SK-N-SH treated with all-trans-retinoic acid at 6 μM for 48 hours (cell line): ENCODE measurements at regions not wholly inside any gene's neighbourhood (a gene's known extent, or its start where the extent isn't known, plus 50 kb on each side); places are given as distances from the start of the nearest gene placed in this dataset.

ENCODE experiments used
- ARNTL ChIP-seq: fragments of 450-650 bp; formaldehyde crosslinking; IDR thresholded peaks from 2 replicates; pipeline ENCODE4 v1.5.0; 2020; ENCODE audit warnings: low read depth, mild to moderate bottlenecking, moderate library complexity, borderline replicate concordance
- TF ChIP-seq, protein P1 (sequence below): fragments of 250-450 bp; sonication (Bioruptor Pico); IDR thresholded peaks from 2 replicates; pipeline ENCODE4 v1.5.1; 2021; ENCODE audit warnings: mild to moderate bottlenecking, moderate library complexity
- TF ChIP-seq, protein P2 (sequence below): fragments of 250-450 bp; sonication (Bioruptor Pico); IDR thresholded peaks from 2 replicates; pipeline ENCODE4 v1.5.0; 2020; ENCODE audit warnings: mild to moderate bottlenecking, moderate library complexity

DNA sequence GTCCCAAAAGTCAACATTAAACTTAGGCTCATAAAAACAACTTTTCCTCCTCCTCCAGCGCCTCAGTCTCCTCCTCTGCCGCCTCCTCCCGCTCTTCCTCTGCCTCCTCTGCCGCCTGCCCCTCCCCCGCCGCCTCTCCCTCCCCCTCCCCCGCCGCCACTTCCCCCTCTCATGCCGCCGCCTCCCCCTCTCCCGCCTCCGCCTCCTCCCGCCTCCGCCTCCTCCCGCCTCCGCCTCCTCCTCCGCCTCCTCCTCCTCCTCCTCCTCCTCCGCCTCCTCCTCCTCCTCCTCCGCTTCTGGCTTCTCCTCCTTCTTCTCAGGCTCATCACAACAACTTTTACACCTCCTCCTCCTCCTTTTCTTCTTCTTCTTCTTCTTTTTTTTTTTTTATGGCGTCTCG is 599.9 kb downstream of the TMEM182 start:
- TF ChIP-seq, protein P1, sequence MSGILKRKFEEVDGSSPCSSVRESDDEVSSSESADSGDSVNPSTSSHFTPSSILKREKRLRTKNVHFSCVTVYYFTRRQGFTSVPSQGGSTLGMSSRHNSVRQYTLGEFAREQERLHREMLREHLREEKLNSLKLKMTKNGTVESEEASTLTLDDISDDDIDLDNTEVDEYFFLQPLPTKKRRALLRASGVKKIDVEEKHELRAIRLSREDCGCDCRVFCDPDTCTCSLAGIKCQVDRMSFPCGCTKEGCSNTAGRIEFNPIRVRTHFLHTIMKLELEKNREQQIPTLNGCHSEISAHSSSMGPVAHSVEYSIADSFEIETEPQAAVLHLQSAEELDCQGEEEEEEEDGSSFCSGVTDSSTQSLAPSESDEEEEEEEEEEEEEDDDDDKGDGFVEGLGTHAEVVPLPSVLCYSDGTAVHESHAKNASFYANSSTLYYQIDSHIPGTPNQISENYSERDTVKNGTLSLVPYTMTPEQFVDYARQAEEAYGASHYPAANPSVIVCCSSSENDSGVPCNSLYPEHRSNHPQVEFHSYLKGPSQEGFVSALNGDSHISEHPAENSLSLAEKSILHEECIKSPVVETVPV (CRISPR knock-in tag), result no peak
- TF ChIP-seq, protein P2, sequence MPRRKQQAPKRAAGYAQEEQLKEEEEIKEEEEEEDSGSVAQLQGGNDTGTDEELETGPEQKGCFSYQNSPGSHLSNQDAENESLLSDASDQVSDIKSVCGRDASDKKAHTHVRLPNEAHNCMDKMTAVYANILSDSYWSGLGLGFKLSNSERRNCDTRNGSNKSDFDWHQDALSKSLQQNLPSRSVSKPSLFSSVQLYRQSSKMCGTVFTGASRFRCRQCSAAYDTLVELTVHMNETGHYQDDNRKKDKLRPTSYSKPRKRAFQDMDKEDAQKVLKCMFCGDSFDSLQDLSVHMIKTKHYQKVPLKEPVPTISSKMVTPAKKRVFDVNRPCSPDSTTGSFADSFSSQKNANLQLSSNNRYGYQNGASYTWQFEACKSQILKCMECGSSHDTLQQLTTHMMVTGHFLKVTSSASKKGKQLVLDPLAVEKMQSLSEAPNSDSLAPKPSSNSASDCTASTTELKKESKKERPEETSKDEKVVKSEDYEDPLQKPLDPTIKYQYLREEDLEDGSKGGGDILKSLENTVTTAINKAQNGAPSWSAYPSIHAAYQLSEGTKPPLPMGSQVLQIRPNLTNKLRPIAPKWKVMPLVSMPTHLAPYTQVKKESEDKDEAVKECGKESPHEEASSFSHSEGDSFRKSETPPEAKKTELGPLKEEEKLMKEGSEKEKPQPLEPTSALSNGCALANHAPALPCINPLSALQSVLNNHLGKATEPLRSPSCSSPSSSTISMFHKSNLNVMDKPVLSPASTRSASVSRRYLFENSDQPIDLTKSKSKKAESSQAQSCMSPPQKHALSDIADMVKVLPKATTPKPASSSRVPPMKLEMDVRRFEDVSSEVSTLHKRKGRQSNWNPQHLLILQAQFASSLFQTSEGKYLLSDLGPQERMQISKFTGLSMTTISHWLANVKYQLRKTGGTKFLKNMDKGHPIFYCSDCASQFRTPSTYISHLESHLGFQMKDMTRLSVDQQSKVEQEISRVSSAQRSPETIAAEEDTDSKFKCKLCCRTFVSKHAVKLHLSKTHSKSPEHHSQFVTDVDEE (CRISPR knock-in tag), result no peak
- TF ChIP-seq ARNTL (CRISPR knock-in tag), result no peak
